Bronchial epithelial cell (primary cell): ENCODE measurements at regions not wholly inside any gene's neighbourhood (a gene's known extent, or its start where the extent isn't known, plus 50 kb on each side); places are given as distances from the start of the nearest gene placed in this dataset.
"Not testable (repeated sequence)": the region's sequence is repeated elsewhere in the genome, so short reads cannot be mapped to it uniquely, and the experiment has no call there.

ENCODE experiments used
- DNase-seq: peaks from one replicate; pipeline ENCODE4 v3.0.0-alpha.2; 2010; ENCODE audit warnings: low read depth
- FAIRE-seq: peaks from 2 replicates; lab custom pipeline; 2011; peaks lifted over from hg19 to GRCh38; lab: Jason Lieb, UNC
- H3K27me3 ChIP-seq: 2 replicates; pipeline ENCODE4 v1.5.1; 2011; ENCODE audit warnings: low read length; ENCODE audit not compliant: control insufficient read depth, insufficient read depth
- H3K36me3 ChIP-seq: 2 replicates; pipeline ENCODE4 v1.5.1; 2011; ENCODE audit warnings: low read length; ENCODE audit not compliant: control insufficient read depth, insufficient read depth
- H3K4me3 ChIP-seq: 2 replicates; pipeline ENCODE4 v1.5.1; 2011; ENCODE audit warnings: mild to moderate bottlenecking, low read depth, low read length, control low read depth
- CTCF ChIP-seq: IDR thresholded peaks from 2 replicates; pipeline ENCODE4 v1.5.1; 2011; ENCODE audit warnings: mild to moderate bottlenecking, moderate library complexity, low read length, control low read depth, inconsistent platforms; ENCODE audit not compliant: insufficient read depth, severe bottlenecking

DNA sequence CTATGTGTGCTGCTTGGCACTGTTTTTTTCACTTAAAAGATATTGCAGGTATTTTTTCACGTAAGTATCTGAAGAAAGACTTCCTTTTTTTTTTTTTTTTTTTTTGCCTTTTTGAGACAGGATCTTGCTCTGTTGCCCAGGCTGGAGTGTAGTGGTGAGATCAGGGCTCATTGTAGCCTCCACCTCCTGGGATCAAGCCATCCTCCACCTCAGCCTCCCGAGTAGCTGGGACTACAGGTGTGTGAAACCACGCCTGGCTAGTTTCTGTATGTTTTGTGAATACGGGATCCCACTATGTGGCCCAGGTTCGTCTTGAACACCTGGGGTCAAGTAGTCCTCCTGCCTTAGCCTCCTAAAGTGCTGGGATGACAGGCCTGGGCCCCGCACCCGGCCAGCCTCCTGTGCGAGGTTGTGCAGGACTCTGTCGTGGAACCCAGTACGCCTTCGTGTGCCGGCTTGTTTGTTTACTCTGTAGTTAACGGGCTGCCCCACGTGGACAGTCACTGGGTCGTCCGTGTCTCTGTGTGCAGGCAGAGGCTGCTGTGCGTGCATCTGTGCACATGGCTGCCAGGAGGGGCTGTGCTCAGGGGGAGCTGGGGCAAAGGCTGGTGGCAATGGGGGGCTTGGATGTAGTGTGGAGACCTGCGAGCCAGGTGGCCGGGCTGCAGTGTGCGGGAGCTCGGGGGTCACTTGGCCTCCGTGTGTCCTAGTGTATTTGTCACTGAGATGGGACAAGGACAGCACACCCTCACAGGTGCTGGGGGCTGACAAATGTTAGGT lies 179.5 kb downstream of the ADRA2C start:
- FAIRE-seq = no peak
- Histone ChIP-seq H3K27me3 (no peaks in the 10 kb centered on the region), H3K36me3 (no peaks in the 10 kb centered on the region), H3K4me3 (no peak overlapping the region)
- DNase-seq = no peak
- TF ChIP-seq CTCF = no peak

DNA sequence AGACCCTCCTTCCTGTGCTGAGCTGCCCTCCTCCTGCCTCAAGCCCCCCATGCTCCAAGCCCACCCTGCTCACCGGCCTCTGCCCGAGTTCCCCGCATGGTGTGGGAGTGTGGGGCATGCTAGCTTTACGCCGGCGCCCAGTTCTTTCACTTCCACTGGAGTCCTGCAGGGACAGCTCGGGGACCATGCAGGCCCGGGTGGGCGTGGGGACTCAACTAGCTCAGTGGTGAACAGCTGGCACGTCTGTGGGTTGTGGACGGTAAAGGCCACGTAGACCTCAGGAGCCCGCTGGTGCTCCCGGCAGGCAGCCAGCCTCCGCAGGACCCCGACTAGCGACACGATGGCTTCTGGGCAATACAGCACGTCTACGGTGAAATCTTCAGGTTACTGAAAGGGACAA lies 180.4 kb downstream of the ADRA2C start:
- H3K36me3 ChIP-seq, FAIRE-seq, H3K27me3 ChIP-seq, H3K4me3 ChIP-seq, DNase-seq: not testable (repeated sequence)

GRCh38 chr4:3947761-3948160 lies 181.6 kb downstream of the ADRA2C start:
- not testable (repeated sequence) for H3K4me3 ChIP-seq, DNase-seq, H3K36me3 ChIP-seq, FAIRE-seq, H3K27me3 ChIP-seq

GRCh38 chr4:3948210-3948609 lies 182.0 kb downstream of the ADRA2C start:
- FAIRE-seq, H3K36me3 ChIP-seq, H3K4me3 ChIP-seq, DNase-seq, H3K27me3 ChIP-seq: not testable (repeated sequence)

DNA sequence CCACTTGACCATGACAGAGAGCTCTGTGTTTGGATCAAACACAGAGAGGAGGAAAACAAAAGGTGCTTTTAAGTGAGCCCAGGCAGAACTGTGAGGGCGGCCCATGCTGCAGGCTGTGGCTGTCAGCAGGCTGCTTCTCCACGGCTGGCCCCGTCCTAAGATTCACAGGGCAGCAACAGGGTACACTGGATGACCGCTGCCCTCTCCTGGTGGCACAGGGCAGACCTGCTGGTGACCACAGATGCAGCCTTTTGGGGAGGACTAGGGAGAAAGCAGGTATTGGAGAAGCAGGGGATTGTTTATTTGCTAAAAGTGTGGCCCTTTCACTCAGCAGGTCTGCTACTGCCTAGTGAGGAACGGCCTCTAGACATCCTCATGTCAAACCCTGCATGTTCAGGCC lies 183.7 kb downstream of the ADRA2C start:
- not testable (repeated sequence) for FAIRE-seq, DNase-seq

DNA sequence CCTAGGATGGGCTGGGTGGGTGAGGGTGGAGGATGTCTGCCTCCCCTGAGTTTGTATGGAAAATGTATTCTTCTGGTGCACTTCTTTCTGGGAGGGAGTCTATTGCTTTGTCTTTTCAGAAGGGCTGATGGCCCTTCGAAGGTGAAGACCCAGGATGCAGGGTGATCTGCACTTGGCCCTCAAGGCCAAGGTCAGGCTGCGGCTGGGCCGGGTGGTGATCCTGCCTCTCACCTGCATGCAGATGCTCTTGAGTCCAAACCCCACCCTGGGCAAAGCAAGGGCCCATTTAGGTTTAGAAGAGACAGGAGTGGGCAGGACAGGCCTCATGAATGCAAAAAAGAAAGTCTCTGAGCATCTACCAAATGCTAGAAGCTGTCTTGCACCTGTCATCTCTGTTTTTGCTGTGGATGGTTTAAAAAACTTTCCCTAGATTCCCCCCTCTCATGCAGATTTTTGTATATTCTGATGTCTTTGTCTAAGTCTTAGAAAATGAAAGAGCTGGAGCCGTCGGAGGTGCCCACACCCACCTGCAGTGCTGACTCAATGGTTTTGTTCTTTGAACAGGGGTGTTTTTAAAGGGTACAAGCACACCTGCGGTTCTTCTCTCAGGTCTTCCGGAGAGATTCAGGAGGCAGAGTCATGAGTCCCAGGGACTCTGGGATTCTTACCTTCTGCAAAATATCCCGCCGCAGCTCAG lies 186.4 kb downstream of the ADRA2C start:
- not testable (repeated sequence) for FAIRE-seq, H3K4me3 ChIP-seq, DNase-seq, H3K36me3 ChIP-seq, H3K27me3 ChIP-seq

More for the DNA sequence above, 183.7 kb downstream of the ADRA2C start:
- TF ChIP-seq CTCF = peak; percentile 47
- H3K4me3 ChIP-seq, H3K27me3 ChIP-seq, H3K36me3 ChIP-seq: not testable (repeated sequence)

- DNase-seq, H3K36me3 ChIP-seq, H3K27me3 ChIP-seq, FAIRE-seq, H3K4me3 ChIP-seq: not testable (repeated sequence)
These were observed 186.9 kb downstream of the ADRA2C start for GRCh38 chr4:3953140-3953489.

GRCh38 chr4:3954540-3955320 lies 188.5 kb downstream of the ADRA2C start:
- H3K27me3 ChIP-seq, FAIRE-seq, H3K36me3 ChIP-seq: not testable (repeated sequence)
- peak; percentile 93 for DNase-seq
- H3K4me3 ChIP-seq = peak overlapping the region; percentile 71

- H3K4me3 ChIP-seq = peak overlapping the region; percentile 71
- FAIRE-seq, H3K36me3 ChIP-seq, H3K27me3 ChIP-seq: not testable (repeated sequence)
- peak; percentile 95 for DNase-seq
These were observed 189.4 kb downstream of the ADRA2C start for GRCh38 chr4:3955321-3956164.

DNA sequence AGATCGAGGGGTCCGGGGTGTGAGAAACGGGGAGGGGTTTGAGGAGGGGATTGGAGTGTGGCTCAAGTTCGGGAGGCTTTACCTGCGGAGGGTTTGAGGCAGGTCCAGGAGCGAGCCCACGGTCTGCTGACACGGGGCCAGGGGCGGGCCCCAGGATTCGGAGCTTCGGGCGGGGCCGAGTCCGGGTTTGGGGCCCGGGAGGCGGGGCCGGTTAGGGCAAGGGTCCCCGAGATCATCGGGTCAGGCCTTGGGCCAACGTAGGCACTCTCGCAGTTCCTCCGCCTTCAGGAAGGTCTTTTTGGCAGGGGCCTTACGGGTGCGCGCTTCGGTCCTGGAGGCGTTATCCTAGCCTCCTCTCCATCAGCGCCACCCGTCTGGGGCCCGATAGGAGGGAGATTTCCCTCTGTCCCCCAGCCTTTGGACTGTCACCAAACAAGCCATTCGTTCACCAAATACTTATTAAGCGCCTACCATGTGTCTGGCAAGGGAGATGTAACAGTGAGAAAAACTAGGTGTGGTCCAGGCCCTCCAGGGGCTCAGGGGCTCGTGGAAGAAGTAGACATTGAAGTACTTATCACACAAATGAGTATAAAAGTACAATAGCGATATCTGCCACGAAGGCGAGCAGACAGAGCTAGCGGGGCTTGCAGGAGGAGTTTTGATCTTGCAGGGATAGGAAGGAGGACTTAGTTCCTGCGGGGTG lies 190.1 kb downstream of the ADRA2C start:
- H3K4me3 ChIP-seq = peak overlapping the region; percentile 52
- not testable (repeated sequence) for DNase-seq, H3K27me3 ChIP-seq, FAIRE-seq, H3K36me3 ChIP-seq
